ENCODE measurements at regions not wholly inside any gene's neighbourhood (a gene's known extent, or its start where the extent isn't known, plus 50 kb on each side); places are given as distances from the start of the nearest gene placed in this dataset.

DNA sequence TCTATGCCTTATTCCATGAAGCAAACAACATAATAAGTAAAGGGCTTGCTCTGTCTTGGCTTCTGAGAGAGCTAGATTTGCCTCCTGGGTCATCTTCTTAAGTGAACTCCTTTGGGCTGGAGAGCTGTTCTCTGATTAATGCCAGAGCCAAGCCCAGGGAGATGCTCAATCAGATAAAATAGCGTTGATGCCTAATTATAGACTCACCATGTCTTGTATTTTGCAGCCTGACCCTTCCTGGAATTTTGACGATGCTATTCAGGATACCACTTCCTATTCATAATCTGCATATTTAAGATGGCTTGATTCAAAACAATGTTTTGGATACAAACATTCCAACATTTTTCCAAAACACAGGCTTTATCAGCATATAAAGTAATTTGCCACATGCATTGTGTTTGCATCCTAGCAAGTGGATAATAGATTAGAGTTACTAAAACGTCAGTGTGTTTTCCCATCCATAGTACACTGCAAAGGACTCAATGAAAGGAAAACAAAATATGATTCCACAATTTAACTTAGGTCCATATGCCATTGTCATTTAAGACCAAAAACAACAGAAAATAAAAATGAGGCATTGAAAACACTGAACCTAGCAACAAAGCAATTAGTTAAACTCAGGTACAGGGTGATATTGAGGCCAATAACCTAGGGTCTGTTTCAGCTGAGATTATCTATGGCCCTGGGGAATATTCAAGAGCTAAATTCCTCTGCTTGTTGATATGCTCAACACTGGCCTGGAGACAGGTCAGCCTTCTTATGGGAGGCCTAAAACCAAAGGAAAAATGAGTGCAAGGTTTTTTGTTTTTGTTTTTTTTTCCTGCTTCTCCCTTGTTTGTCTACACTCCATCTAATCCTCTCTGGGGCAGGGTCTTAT is 184.2 kb upstream of the FOXN3 start:
- no peak for DNase-seq (ENCODE audit: low read depth)

- DNase-seq (ENCODE audit: low read depth) = no peak
Observed at GRCh38 chr14:89600029-89600428, 183.0 kb upstream of the FOXN3 start.

GRCh38 chr14:89598548-89599186 is 181.6 kb upstream of the FOXN3 start:
- no peak for DNase-seq (ENCODE audit: low read depth)

DNA sequence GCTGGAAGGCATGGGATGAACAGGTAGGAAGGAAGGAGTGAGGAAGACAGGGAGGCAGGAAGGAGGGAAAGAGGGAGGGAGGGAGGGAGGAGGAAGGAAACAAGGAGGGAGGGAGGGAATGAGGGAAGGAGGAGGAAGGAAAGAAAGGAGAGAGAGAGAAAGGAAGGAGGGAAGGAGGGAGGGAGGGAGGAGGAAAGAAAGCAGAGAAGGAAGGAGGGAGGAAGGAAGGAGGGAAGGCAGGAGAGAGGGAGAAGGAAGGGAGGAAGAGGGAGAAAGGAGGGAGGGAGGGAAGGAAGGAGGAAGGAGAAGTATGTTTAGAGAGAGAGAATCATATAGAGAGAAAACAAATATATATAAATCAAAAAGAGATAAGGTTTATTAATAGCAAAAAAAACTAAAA is 175.9 kb upstream of the FOXN3 start:
- DNase-seq (ENCODE audit: low read depth) = no peak

DNA sequence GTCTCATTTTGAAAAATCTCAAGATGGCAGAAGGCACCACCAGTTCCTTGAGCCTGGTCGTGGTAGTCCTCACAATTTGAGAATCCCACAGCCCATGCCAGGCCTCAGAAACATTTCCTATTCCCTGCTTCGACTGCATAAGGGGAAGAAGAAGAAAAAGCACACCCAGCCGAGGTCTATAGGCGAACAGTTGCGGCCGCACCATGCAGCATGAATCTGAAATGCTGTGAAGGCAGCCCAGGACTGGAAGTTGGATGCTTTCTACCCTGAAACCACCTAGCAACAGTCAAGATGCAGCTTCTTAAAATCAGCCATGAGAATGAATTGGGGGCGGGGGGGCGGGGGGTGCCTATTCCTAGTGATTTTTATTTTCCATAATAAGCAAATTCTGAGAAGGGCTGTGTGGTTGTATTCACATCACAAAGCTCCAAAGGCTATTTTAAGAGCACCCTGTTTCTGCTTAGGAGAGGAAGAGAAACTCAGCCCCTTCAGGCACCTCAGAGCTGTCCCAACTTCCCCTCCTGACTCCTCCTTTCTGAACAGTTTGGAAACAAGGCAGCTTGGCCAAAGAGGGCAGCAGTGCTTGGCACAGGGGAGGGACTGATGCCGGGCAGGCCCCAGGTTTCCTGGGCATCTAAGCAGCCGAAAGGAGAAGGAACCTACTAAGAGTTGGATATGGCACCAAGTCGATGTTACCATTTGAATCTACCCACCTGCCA is 172.5 kb upstream of the FOXN3 start:
- no peak for DNase-seq (ENCODE audit: low read depth)

- no peak for DNase-seq (ENCODE audit: low read depth)
Observed at GRCh38 chr14:89588840-89589296, 171.8 kb upstream of the FOXN3 start.

- DNase-seq (ENCODE audit: low read depth) = no peak
Observed at GRCh38 chr14:89588016-89588415, 171.0 kb upstream of the FOXN3 start.

GRCh38 chr14:89587136-89587420 is 170.0 kb upstream of the FOXN3 start:
- no peak for DNase-seq (ENCODE audit: low read depth)

DNA sequence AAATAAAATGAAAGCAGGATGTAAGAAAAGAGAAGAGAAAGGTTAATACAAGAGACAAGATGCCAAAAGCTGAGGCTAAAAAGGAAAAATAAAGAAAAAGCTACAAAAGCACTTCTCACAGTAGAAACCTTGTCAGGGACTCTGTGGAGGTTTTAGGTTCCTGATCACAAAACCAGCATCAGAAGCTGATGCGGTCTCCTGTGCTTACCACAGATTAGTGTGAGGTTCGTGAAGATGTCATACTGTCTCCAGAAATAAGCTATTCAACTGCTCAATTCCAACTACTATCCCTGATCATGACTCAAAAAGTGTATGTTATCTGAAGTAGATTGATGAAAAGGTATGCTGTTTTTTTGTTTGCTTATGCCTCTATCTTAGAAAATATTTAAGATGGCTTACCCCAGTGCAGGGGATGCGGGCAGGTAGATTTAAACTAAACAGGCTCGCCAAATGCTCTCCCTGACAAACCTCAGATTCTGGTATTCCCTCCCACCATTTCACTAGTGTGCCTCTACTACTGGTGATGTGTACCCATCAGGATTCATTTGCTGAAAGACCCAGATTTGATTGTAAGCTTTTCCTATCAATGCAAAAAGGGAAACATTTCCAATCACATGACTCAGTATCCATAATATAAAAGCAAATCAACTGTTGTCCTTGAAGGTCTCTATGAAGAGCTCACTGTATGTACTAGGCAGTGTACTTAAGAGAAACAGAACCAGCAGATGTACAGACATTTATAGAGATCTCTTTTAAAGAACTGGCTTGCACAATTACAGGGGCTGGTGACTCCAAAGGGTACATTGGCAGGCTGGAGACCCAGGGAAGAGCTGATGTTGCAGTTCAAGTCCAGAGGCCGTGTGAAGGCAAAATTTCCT is 169.5 kb upstream of the FOXN3 start:
- no peak for DNase-seq (ENCODE audit: low read depth)

DNA sequence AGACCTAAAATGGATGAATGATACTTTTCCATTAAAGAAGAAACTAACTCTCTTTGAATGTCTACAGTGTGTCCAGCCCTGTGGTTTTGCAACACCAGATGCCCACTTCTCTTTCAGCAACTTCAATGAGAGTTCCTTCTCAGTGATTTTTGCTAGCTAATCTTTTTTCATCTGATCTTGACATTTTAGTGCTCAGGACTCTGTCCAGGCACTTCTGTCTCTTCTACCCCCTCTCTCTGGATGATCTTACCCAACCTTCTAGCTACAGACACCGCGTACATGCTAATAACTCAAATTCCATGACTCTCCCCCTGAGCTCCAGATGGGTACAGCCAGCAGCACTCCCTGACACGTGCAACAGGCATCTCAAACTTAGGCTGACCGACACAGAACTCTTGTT is 161.1 kb upstream of the FOXN3 start:
- DNase-seq (ENCODE audit: low read depth) = no peak

GRCh38 chr14:89576960-89577359 is 159.9 kb upstream of the FOXN3 start:
- DNase-seq (ENCODE audit: low read depth) = no peak

GRCh38 chr14:89576145-89576927 is 159.3 kb upstream of the FOXN3 start:
- no peak for DNase-seq (ENCODE audit: low read depth)

- no peak for DNase-seq (ENCODE audit: low read depth)
Observed at GRCh38 chr14:89575386-89576061, 158.5 kb upstream of the FOXN3 start.

DNA sequence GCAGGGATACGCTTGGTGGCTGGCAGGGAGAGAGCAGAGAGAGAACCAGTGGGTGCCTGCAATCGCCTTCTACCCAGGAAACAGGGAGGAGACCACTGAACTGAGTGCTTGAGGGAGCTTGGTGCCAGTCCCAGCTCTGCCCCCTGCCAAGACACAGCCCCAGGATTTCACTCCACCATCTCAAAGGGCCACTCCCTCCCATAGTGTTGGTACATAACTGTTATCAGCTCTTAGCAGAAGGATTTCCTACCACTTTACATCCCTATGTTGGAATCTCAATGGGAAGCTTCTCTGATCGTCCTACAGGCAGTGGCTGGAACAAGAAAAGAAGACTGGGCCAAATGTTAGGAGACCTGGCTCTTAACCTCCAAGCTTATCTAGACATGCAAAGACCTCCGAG is 157.4 kb upstream of the FOXN3 start:
- no peak for DNase-seq (ENCODE audit: low read depth)

DNA sequence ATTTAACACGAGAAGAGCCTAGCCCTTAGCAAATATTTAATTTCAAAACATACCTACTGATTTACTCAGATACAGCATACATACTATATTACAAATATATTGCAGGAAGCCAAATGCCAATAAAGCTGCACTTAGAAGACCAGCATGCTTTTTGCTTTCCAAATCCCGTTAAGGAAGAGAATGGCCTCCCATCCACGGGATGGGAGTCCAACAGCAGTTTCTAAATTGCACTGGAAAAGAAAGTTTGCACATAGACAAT is 156.3 kb upstream of the FOXN3 start:
- no peak for DNase-seq (ENCODE audit: low read depth)

- DNase-seq (ENCODE audit: low read depth) = no peak
Observed at GRCh38 chr14:89572596-89573398, 155.8 kb upstream of the FOXN3 start.

- no peak for DNase-seq (ENCODE audit: low read depth)
Observed at GRCh38 chr14:89571491-89571890, 154.5 kb upstream of the FOXN3 start.

GRCh38 chr14:89566644-89567415 is 149.8 kb upstream of the FOXN3 start:
- no peak for DNase-seq (ENCODE audit: low read depth)

DNA sequence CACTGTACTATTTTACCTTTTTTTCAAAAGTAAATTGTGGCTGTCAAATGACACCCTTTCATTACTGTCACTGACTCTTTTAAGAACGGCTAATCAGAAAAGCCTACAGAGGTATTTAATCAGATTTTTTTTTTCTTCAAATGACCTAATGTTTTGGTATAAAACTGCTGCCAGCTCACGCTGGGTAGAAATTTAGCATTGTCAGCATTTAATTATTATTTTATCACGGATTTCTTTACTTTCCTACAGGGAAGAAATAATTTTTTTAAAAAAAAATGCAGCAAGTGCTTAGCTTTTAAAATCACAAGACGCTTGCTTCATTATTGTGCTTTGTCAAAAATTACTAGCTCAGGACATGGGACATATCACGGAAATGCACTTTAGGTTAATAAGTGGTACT is 149.1 kb upstream of the FOXN3 start:
- no peak for DNase-seq (ENCODE audit: low read depth)
